Mesenchymal stem cell (in vitro differentiated cells and primary cell): ENCODE measurements at regions not wholly inside any gene's neighbourhood (a gene's known extent, or its start where the extent isn't known, plus 50 kb on each side); places are given as distances from the start of the nearest gene placed in this dataset.

ENCODE experiments used
- DNase-seq: peaks from one replicate; pipeline ENCODE4 v3.0.0-alpha.2; 2013
- H2AFZ ChIP-seq: one replicate; pipeline ENCODE4 v1.6.1; 2013; ENCODE audit warnings: low read depth, mild to moderate bottlenecking, control low read depth, inconsistent platforms, low read length, moderate library complexity
- H2AK5ac ChIP-seq: 2 replicates; pipeline ENCODE4 v1.6.1; 2013; ENCODE audit warnings: low read length, moderate library complexity, mild to moderate bottlenecking, inconsistent platforms; ENCODE audit not compliant: severe bottlenecking
- H2BK120ac ChIP-seq: one replicate; pipeline ENCODE4 v1.6.1; 2013; ENCODE audit warnings: low read depth, mild to moderate bottlenecking, inconsistent platforms, low read length, moderate library complexity
- H2BK12ac ChIP-seq, 2 experiments: one replicate each; pipeline ENCODE4 v1.6.1; 2013; ENCODE audit warnings: inconsistent platforms in 2 of 2, low read length in 2 of 2, mild to moderate bottlenecking in 2 of 2, moderate library complexity in 2 of 2, control low read depth in 1 of 2
- H2BK15ac ChIP-seq: one replicate; pipeline ENCODE4 v1.6.1; 2013; ENCODE audit warnings: mild to moderate bottlenecking, low read depth, inconsistent platforms; ENCODE audit not compliant: poor library complexity, severe bottlenecking
- H2BK5ac ChIP-seq: 2 replicates; pipeline ENCODE4 v1.6.1; 2013; ENCODE audit warnings: low read depth, mild to moderate bottlenecking, low read length, control low read depth, inconsistent platforms; ENCODE audit not compliant: poor library complexity, severe bottlenecking
- H3K14ac ChIP-seq, 2 experiments: one replicate each; pipeline ENCODE4 v1.6.1; 2013; ENCODE audit warnings: inconsistent platforms in 2 of 2, low read length in 2 of 2, control low read depth in 1 of 2, mild to moderate bottlenecking in 1 of 2, moderate library complexity in 1 of 2
- H3K18ac ChIP-seq, 2 experiments: one replicate each; pipeline ENCODE4 v1.6.1; 2013; ENCODE audit warnings: inconsistent platforms in 2 of 2, low read length in 2 of 2, control low read depth in 1 of 2, low read depth in 1 of 2, mild to moderate bottlenecking in 1 of 2
- H3K23ac ChIP-seq, 2 experiments: one replicate each; pipeline ENCODE4 v1.6.1; 2013; ENCODE audit warnings: inconsistent platforms in 2 of 2, low read length in 2 of 2, mild to moderate bottlenecking in 2 of 2, moderate library complexity in 2 of 2, control low read depth in 1 of 2
- H3K27ac ChIP-seq: 2 replicates; pipeline ENCODE4 v1.5.1; 2013; ENCODE audit warnings: mild to moderate bottlenecking, moderate library complexity, low read length, control low read depth, inconsistent platforms; ENCODE audit not compliant: poor library complexity, severe bottlenecking
- H3K27me3 ChIP-seq, 2 experiments: 2 replicates each; pipeline versions ENCODE4 v1.6.1 to v1.7.0; 2013; ENCODE audit warnings: low read length in 2 of 2, mild to moderate bottlenecking in 2 of 2, moderate library complexity in 2 of 2, control low read depth in 1 of 2, inconsistent platforms in 1 of 2; ENCODE audit not compliant: control insufficient read depth in 1 of 2, insufficient read depth in 1 of 2
- H3K36me3 ChIP-seq, 2 experiments: 2 replicates each; pipeline versions ENCODE4 v1.6.1 to v1.7.0; 2013; ENCODE audit warnings: low read length in 2 of 2, control low read depth in 1 of 2, inconsistent platforms in 1 of 2, low read depth in 1 of 2, mild to moderate bottlenecking in 1 of 2; ENCODE audit not compliant: insufficient read depth in 2 of 2, control insufficient read depth in 1 of 2
- H3K4ac ChIP-seq, 2 experiments: one replicate each; pipeline ENCODE4 v1.6.1; 2013; ENCODE audit warnings: inconsistent platforms in 2 of 2, low read length in 2 of 2, mild to moderate bottlenecking in 2 of 2, moderate library complexity in 2 of 2, control low read depth in 1 of 2, low read depth in 1 of 2
- H3K4me1 ChIP-seq: 2 replicates; pipeline ENCODE4 v1.6.1; 2013; ENCODE audit warnings: low read depth, low read length, control low read depth; ENCODE audit not compliant: control insufficient read depth, insufficient read depth
- H3K4me2 ChIP-seq: 2 replicates; pipeline ENCODE4 v1.6.1; 2013; ENCODE audit warnings: low read length, mild to moderate bottlenecking, inconsistent platforms; ENCODE audit not compliant: poor library complexity, severe bottlenecking
- H3K4me3 ChIP-seq, 2 experiments: 2 replicates each; pipeline versions ENCODE4 v1.5.1 to v1.7.0; 2013; ENCODE audit warnings: low read length in 2 of 2, mild to moderate bottlenecking in 2 of 2, control low read depth in 1 of 2, low read depth in 1 of 2; ENCODE audit not compliant: insufficient read depth in 1 of 2
- H3K79me1 ChIP-seq: replicated peaks from 2 replicates; pipeline ENCODE4 v1.6.1; 2013; ENCODE audit warnings: mild to moderate bottlenecking, control low read depth, low read length, inconsistent platforms; ENCODE audit not compliant: poor library complexity, severe bottlenecking
- H3K9ac ChIP-seq: 2 replicates; pipeline ENCODE4 v1.7.0; 2013; ENCODE audit warnings: mild to moderate bottlenecking, low read length, moderate library complexity
- H3K9me3 ChIP-seq: 2 replicates; pipeline ENCODE4 v1.7.0; 2013; ENCODE audit warnings: mild to moderate bottlenecking, low read length; ENCODE audit not compliant: control insufficient read depth
- H4K8ac ChIP-seq: one replicate; pipeline ENCODE4 v1.6.1; 2013; ENCODE audit warnings: inconsistent platforms, mild to moderate bottlenecking, low read length, moderate library complexity
- H4K91ac ChIP-seq: one replicate; pipeline ENCODE4 v1.6.1; 2013; ENCODE audit warnings: mild to moderate bottlenecking, low read length, inconsistent platforms
- WGBS: methylation state at CpG from one replicate; pipeline ENCODE4 v1.1.7; 2013; ENCODE audit warnings: mixed read lengths; 5-methylcytosine and 5-hydroxymethylcytosine counted together

- Histone ChIP-seq H3K4me3 (no peak overlapping the region), H3K4me1 (peaks cover 2% of the 10 kb centered on the region), H2BK15ac (no peak overlapping the region), H2BK5ac (no peak overlapping the region), H2BK12ac (peak overlapping the region in 1 of 2 experiments; percentile 3), H3K27me3 (no peaks in the 10 kb centered on the region), H3K18ac (peak overlapping the region in 1 of 2 experiments; percentile 21), H3K79me1 (no peaks in the 10 kb centered on the region), H3K9ac (no peak overlapping the region), H3K4me2 (no peak overlapping the region), H3K14ac (no peak overlapping the region), H3K36me3 (no peaks in the 10 kb centered on the region), H3K23ac (no peak overlapping the region), H2BK120ac (no peak overlapping the region), H3K9me3 (no peaks in the 10 kb centered on the region), H3K4ac (no peak overlapping the region), H3K27ac (no peak overlapping the region), H4K91ac (no peak overlapping the region), H2AFZ (no peak overlapping the region), H4K8ac (no peak overlapping the region), H2AK5ac (peak overlapping the region; percentile 23)
- no peak for DNase-seq
- WGBS, result 74% methylated on average over 3 of the region's 4 CpGs
Measured at GRCh38 chr3:177569875-177570657, 372.8 kb upstream of the TBL1XR1 start.

GRCh38 chr3:177571271-177571943, 374.1 kb upstream of the TBL1XR1 start:
- Histone ChIP-seq H3K4me2 (no peak overlapping the region), H2BK120ac (no peak overlapping the region), H3K27me3 (no peaks in the 10 kb centered on the region), H3K23ac (no peak overlapping the region), H3K14ac (no peak overlapping the region), H2AFZ (no peak overlapping the region), H3K18ac (no peak overlapping the region), H3K79me1 (no peaks in the 10 kb centered on the region), H4K91ac (no peak overlapping the region), H3K27ac (no peak overlapping the region), H2AK5ac (no peak overlapping the region), H3K4me1 (peaks cover 2% of the 10 kb centered on the region), H3K9ac (no peak overlapping the region), H3K4ac (no peak overlapping the region), H2BK15ac (peak overlapping the region; percentile 68), H3K9me3 (no peaks in the 10 kb centered on the region), H2BK5ac (no peak overlapping the region), H3K4me3 (no peak overlapping the region), H4K8ac (no peak overlapping the region), H3K36me3 (no peaks in the 10 kb centered on the region), H2BK12ac (no peak overlapping the region)
- 75% methylated on average over 1 of the region's 1 CpG for WGBS
- DNase-seq, result no peak

GRCh38 chr3:177571944-177572315, 374.6 kb upstream of the TBL1XR1 start:
- no peak overlapping the region for H3K18ac ChIP-seq
- H3K14ac ChIP-seq, result no peak overlapping the region
- no peaks in the 10 kb centered on the region for H3K27me3 ChIP-seq
- no peak overlapping the region for H3K4me2 ChIP-seq
- H4K91ac ChIP-seq, result no peak overlapping the region
- H3K79me1 ChIP-seq, result no peaks in the 10 kb centered on the region
- no peak overlapping the region for H3K4me3 ChIP-seq
- no peak overlapping the region for H2AK5ac ChIP-seq
- H3K9ac ChIP-seq, result no peak overlapping the region
- H3K23ac ChIP-seq, result no peak overlapping the region
- no peaks in the 10 kb centered on the region for H3K9me3 ChIP-seq
- no peak overlapping the region for H2BK15ac ChIP-seq
- H2AFZ ChIP-seq, result no peak overlapping the region
- WGBS, result 67% methylated on average over 3 of the region's 3 CpGs
- H3K36me3 ChIP-seq, result no peaks in the 10 kb centered on the region
- H2BK5ac ChIP-seq, result no peak overlapping the region
- peaks cover 2% of the 10 kb centered on the region for H3K4me1 ChIP-seq
- H2BK120ac ChIP-seq, result no peak overlapping the region
- no peak overlapping the region for H3K4ac ChIP-seq
- no peak for DNase-seq
- no peak overlapping the region for H4K8ac ChIP-seq
- H3K27ac ChIP-seq, result no peak overlapping the region
- H2BK12ac ChIP-seq, result no peak overlapping the region

- Histone ChIP-seq H3K79me1 (no peaks in the 10 kb centered on the region), H2AFZ (no peak overlapping the region), H3K27me3 (no peaks in the 10 kb centered on the region), H2AK5ac (no peak overlapping the region), H3K27ac (no peak overlapping the region), H3K23ac (no peak overlapping the region), H2BK12ac (peak overlapping the region in 1 of 2 experiments; percentile 18), H3K9me3 (no peaks in the 10 kb centered on the region), H2BK15ac (no peak overlapping the region), H4K8ac (no peak overlapping the region), H3K4ac (no peak overlapping the region), H2BK120ac (no peak overlapping the region), H3K18ac (no peak overlapping the region), H3K36me3 (no peaks in the 10 kb centered on the region), H2BK5ac (no peak overlapping the region), H3K4me2 (no peak overlapping the region), H4K91ac (no peak overlapping the region), H3K14ac (no peak overlapping the region), H3K4me1 (peaks cover 2% of the 10 kb centered on the region), H3K4me3 (no peak overlapping the region), H3K9ac (no peak overlapping the region)
- 71% methylated on average over 6 of the region's 7 CpGs for WGBS
- DNase-seq, result peak; percentile 58
Measured at GRCh38 chr3:177574222-177574856, 377.1 kb upstream of the TBL1XR1 start.
